GM12801 (cell line): ENCODE measurements at regions not wholly inside any gene's neighbourhood (a gene's known extent, or its start where the extent isn't known, plus 50 kb on each side); places are given as distances from the start of the nearest gene placed in this dataset.

Experiments
- CTCF ChIP-seq: IDR thresholded peaks from one replicate; pipeline ENCODE4 v1.5.1; 2011; ENCODE audit warnings: control low read depth; ENCODE audit not compliant: insufficient read length; ENCODE audit errors: extremely low read depth

GRCh38 chr11:10941871-10942270 is 84.0 kb upstream of the ZBED5 start:
- TF ChIP-seq CTCF: no peak

GRCh38 chr11:10941414-10941813 is 83.6 kb upstream of the ZBED5 start:
- TF ChIP-seq CTCF: no peak

- no peak for TF ChIP-seq CTCF
Observed at GRCh38 chr11:10938650-10939387, 81.0 kb upstream of the ZBED5 start.

GRCh38 chr11:10938231-10938630 is 80.4 kb upstream of the ZBED5 start:
- no peak for TF ChIP-seq CTCF

GRCh38 chr11:10937385-10937771 is 79.5 kb upstream of the ZBED5 start:
- no peak for TF ChIP-seq CTCF

GRCh38 chr11:10936626-10937384 is 79.0 kb upstream of the ZBED5 start:
- no peak for TF ChIP-seq CTCF

- TF ChIP-seq CTCF: no peak
Observed at GRCh38 chr11:10935015-10935559, 77.2 kb upstream of the ZBED5 start.
